Gastroesophageal sphincter (tissue), 3 donors: ENCODE measurements at regions not wholly inside any gene's neighbourhood (a gene's known extent, or its start where the extent isn't known, plus 50 kb on each side); places are given as distances from the start of the nearest gene placed in this dataset.

Experiments
- CTCF ChIP-seq, 4 experiments: fragments of 200-600 bp in 2 of 4; fragments of 450-650 bp in 2 of 4; sonication (generic) in 1 of 4; IDR thresholded peaks; one replicate each; pipeline ENCODE4 v1.5.1; 2017 to 2019; ENCODE audit warnings: antibody characterized with exemption in 4 of 4, mild to moderate bottlenecking in 2 of 4, moderate library complexity in 2 of 4
- EP300 ChIP-seq: sonication (generic); formaldehyde crosslinking; IDR thresholded peaks from one replicate; pipeline ENCODE4 v1.6.1; 2017; ENCODE audit warnings: antibody characterized with exemption, mild to moderate bottlenecking
- POLR2A ChIP-seq, 2 donors: fragments of 450-650 bp; IDR thresholded peaks; one replicate each; pipeline ENCODE4 v1.6.1; 2017; ENCODE audit warnings: antibody characterized with exemption in 2 of 2, mild to moderate bottlenecking in 2 of 2, moderate library complexity in 1 of 2

GRCh38 chr18:25587545-25587944 is 235.6 kb upstream of the ZNF521 start:
- TF ChIP-seq POLR2A (IDR thresholded peaks at IDR 0.05) (no peak), CTCF (IDR thresholded peaks at IDR 0.05) (no peak), EP300 (no peak)
